HEK293T (cell line): ENCODE measurements at regions not wholly inside any gene's neighbourhood (a gene's known extent, or its start where the extent isn't known, plus 50 kb on each side); places are given as distances from the start of the nearest gene placed in this dataset.

Experiments used
- CTCF ChIA-PET: fragments of 350-600 bp; formaldehyde crosslinking; extraction: SDS; loops from one replicate; lab custom pipeline; 2021; ENCODE audit warnings: antibody characterized with exemption, inconsistent platforms; lab: Yijun Ruan, JAX
- POLR2A ChIA-PET: fragments of 350-600 bp; formaldehyde crosslinking; extraction: SDS; loops from one replicate; lab custom pipeline; 2020; ENCODE audit warnings: antibody characterized with exemption, inconsistent platforms; lab: Yijun Ruan, JAX
- DNase-seq: peaks from one replicate; pipeline ENCODE4 v3.0.0; 2012; ENCODE audit warnings: mixed read lengths; ENCODE audit errors: extremely low spot score
- ARNT ChIP-seq: fragments of 450-650 bp; IDR thresholded peaks from 2 replicates; pipeline ENCODE4 v1.6.1; 2017; ENCODE audit warnings: mild to moderate bottlenecking
- BHLHE40 ChIP-seq: fragments of 450-650 bp; IDR thresholded peaks from 2 replicates; pipeline ENCODE4 v1.6.1; 2016; ENCODE audit warnings: mild to moderate bottlenecking, moderate library complexity, borderline replicate concordance
- CTBP1 ChIP-seq: fragments of 450-650 bp; IDR thresholded peaks from 2 replicates; pipeline ENCODE4 v1.6.1; 2016; ENCODE audit warnings: borderline replicate concordance
- ELF4 ChIP-seq: fragments of 450-650 bp; IDR thresholded peaks from 2 replicates; pipeline ENCODE4 v1.6.1; 2017; ENCODE audit warnings: antibody characterized with exemption
- FOXA1 ChIP-seq: fragments of 450-650 bp; IDR thresholded peaks from 2 replicates; pipeline ENCODE4 v1.6.1; 2016; ENCODE audit warnings: mild to moderate bottlenecking
- FOXK2 ChIP-seq: fragments of 450-650 bp; IDR thresholded peaks from 2 replicates; pipeline ENCODE4 v1.6.1; 2016; ENCODE audit warnings: mild to moderate bottlenecking
- FOXM1 ChIP-seq: fragments of 450-650 bp; IDR thresholded peaks from 2 replicates; pipeline ENCODE4 v1.6.1; 2017; ENCODE audit warnings: mild to moderate bottlenecking, borderline replicate concordance
- HDGF ChIP-seq: fragments of 450-650 bp; IDR thresholded peaks from 2 replicates; pipeline ENCODE4 v1.6.1; 2017; ENCODE audit warnings: antibody characterized with exemption, borderline replicate concordance
- L3MBTL2 ChIP-seq: fragments of 450-650 bp; conservative IDR thresholded peaks from 2 replicates; pipeline ENCODE4 v1.6.1; 2016; ENCODE audit warnings: mild to moderate bottlenecking
- LEF1 ChIP-seq: fragments of 450-650 bp; IDR thresholded peaks from 2 replicates; pipeline ENCODE4 v1.6.1; 2017; ENCODE audit warnings: mild to moderate bottlenecking, borderline replicate concordance
- NFRKB ChIP-seq: fragments of 450-650 bp; IDR thresholded peaks from 2 replicates; pipeline ENCODE4 v1.6.1; 2016; ENCODE audit warnings: mild to moderate bottlenecking, moderate library complexity
- PKNOX1 ChIP-seq: fragments of 450-650 bp; IDR thresholded peaks from 2 replicates; pipeline ENCODE4 v1.6.1; 2016
- SP1 ChIP-seq: fragments of 450-650 bp; IDR thresholded peaks from 2 replicates; pipeline ENCODE4 v1.6.1; 2017
- SUZ12 ChIP-seq: fragments of 450-650 bp; IDR thresholded peaks from 2 replicates; pipeline ENCODE4 v1.6.1; 2016; ENCODE audit warnings: mild to moderate bottlenecking
- TARDBP ChIP-seq: fragments of 450-650 bp; IDR thresholded peaks from 2 replicates; pipeline ENCODE4 v1.6.1; 2016
- ZNF384 ChIP-seq: fragments of 450-650 bp; IDR thresholded peaks from 2 replicates; pipeline ENCODE4 v1.6.1; 2016

- ChIA-PET CTCF (no interaction called here), POLR2A (no interaction called here)
- no peak for DNase-seq
- TF ChIP-seq NFRKB (no peak), PKNOX1 (no peak), FOXA1 (no peak), TARDBP (no peak), CTBP1 (no peak), HDGF (no peak), BHLHE40 (no peak), SP1 (no peak), LEF1 (no peak), L3MBTL2 (no peak), ARNT (no peak), ZNF384 (no peak), FOXK2 (no peak), SUZ12 (no peak)
Measured at GRCh38 chr5:93141969-93142368, 439.1 kb downstream of the NR2F1-AS1 start.

GRCh38 chr5:93130624-93131490, 450.2 kb downstream of the NR2F1-AS1 start:
- TF ChIP-seq HDGF (no peak), ZNF384 (no peak), SP1 (no peak), PKNOX1 (no peak), LEF1 (no peak), CTBP1 (no peak), FOXA1 (no peak), FOXK2 (no peak), BHLHE40 (no peak), NFRKB (no peak), L3MBTL2 (no peak), ELF4 (no peak), SUZ12 (no peak), FOXM1 (no peak), ARNT (no peak), TARDBP (no peak)
- no peak for DNase-seq
- CTCF ChIA-PET: interaction anchor here (0.6 to 0.7 kb wide), 2 partner anchors 12 to 119 kb away, joined by 3 read pairs; no protein-coding TSS in a partner anchor
- POLR2A ChIA-PET: no interaction called here

DNA sequence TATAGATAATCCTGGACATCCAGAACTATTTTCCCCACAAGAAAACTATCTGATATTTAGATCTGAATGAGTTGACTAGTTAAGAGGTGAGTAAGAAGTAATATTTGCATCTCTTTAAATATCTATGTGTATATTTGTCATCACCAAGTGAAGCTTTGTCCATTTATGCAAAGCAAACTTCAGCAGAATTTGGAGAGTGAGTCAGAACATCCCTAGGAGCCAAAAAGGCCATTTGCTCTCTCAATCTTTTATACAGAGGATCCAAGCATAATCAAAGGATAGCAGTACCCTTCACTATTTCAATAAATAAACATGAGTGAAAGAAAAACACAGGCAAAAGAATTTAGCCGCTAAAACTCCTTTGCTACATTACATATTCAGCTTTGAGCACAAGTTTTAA, 454.4 kb downstream of the NR2F1-AS1 start:
- TF ChIP-seq ZNF384 (no peak), CTBP1 (no peak), HDGF (no peak), ELF4 (no peak), BHLHE40 (no peak), PKNOX1 (no peak), LEF1 (no peak), ARNT (no peak)
- DNase-seq: no peak
- ChIA-PET CTCF (interaction anchor here (0.6 kb wide), 1 partner anchor 217 kb away, joined by 3 read pairs; no protein-coding TSS in a partner anchor), POLR2A (no interaction called here)

DNA sequence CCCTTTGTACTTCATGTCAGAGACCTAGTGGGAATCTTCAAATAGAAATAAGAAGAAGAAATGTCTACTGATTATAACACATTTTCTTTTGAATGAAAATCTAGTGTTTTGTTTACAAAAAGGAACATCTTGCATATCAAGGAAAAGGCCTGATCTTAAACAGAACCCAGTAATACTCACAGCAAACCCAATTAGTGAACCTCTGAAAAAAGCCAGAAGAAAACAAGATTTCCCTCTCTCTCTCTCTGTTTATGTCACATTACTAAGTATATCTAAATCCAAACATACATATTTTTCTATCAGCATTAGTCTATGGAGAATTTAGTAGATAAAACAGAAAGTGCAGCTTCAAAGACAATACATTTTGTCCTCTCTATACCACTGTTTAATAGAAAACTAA, 457.9 kb downstream of the NR2F1-AS1 start:
- CTCF ChIA-PET: no interaction called here
- no peak for TF ChIP-seq SP1
- TF ChIP-seq LEF1: no peak
- TF ChIP-seq HDGF: no peak
- no peak for TF ChIP-seq FOXM1
- TF ChIP-seq ZNF384: no peak
- no peak for TF ChIP-seq FOXK2
- no peak for TF ChIP-seq ARNT
- TF ChIP-seq PKNOX1: no peak
- no peak for TF ChIP-seq TARDBP
- TF ChIP-seq FOXA1: no peak
- TF ChIP-seq L3MBTL2: no peak
- no peak for TF ChIP-seq NFRKB
- TF ChIP-seq CTBP1: no peak
- no peak for TF ChIP-seq ELF4
- TF ChIP-seq BHLHE40: no peak
- no peak for TF ChIP-seq SUZ12

GRCh38 chr5:93122446-93122845, 458.6 kb downstream of the NR2F1-AS1 start:
- CTCF ChIA-PET: no interaction called here
- TF ChIP-seq NFRKB: no peak
- no peak for TF ChIP-seq FOXK2
- TF ChIP-seq ELF4: no peak
- no peak for TF ChIP-seq LEF1
- TF ChIP-seq BHLHE40: no peak
- TF ChIP-seq L3MBTL2: no peak
- TF ChIP-seq SP1: no peak
- TF ChIP-seq ZNF384: no peak
- TF ChIP-seq HDGF: no peak
- no peak for TF ChIP-seq SUZ12
- TF ChIP-seq FOXM1: no peak
- no peak for DNase-seq
- POLR2A ChIA-PET: no interaction called here

More for the DNA sequence above, 457.9 kb downstream of the NR2F1-AS1 start:
- POLR2A ChIA-PET: no interaction called here
- no peak for DNase-seq
